SK-N-SH treated with all-trans-retinoic acid at 6 μM for 48 hours (cell line): ENCODE measurements at regions not wholly inside any gene's neighbourhood (a gene's known extent, or its start where the extent isn't known, plus 50 kb on each side); places are given as distances from the start of the nearest gene placed in this dataset.

Experiments
- ARNTL ChIP-seq: fragments of 450-650 bp; formaldehyde crosslinking; IDR thresholded peaks from 2 replicates; pipeline ENCODE4 v1.5.0; 2020; ENCODE audit warnings: low read depth, mild to moderate bottlenecking, moderate library complexity, borderline replicate concordance
- CSDC2 ChIP-seq: fragments of 250-450 bp; sonication (Bioruptor Pico); IDR thresholded peaks from 2 replicates; pipeline ENCODE4 v1.5.0; 2020; ENCODE audit warnings: mild to moderate bottlenecking, moderate library complexity
- CSRNP3 ChIP-seq: fragments of 250-450 bp; sonication (Bioruptor Pico); IDR thresholded peaks from 2 replicates; pipeline ENCODE4 v1.5.1; 2021; ENCODE audit warnings: mild to moderate bottlenecking, moderate library complexity
- GLIS3 ChIP-seq: fragments of 250-450 bp; sonication (Bioruptor Pico); IDR thresholded peaks from 2 replicates; pipeline ENCODE4 v1.5.0; 2020; ENCODE audit warnings: mild to moderate bottlenecking, moderate library complexity
- ISL1 ChIP-seq: fragments of 250-450 bp; sonication (Bioruptor Pico); IDR thresholded peaks from 2 replicates; pipeline ENCODE4 v2.1.2; 2022; ENCODE audit warnings: mild to moderate bottlenecking, moderate library complexity
- SNAI2 ChIP-seq: fragments of 250-450 bp; sonication (Bioruptor Pico); IDR thresholded peaks from 2 replicates; pipeline ENCODE4 v1.5.0; 2020; ENCODE audit warnings: mild to moderate bottlenecking, moderate library complexity
- TOX ChIP-seq: fragments of 250-450 bp; sonication (Bioruptor Pico); IDR thresholded peaks from 2 replicates; pipeline ENCODE4 v1.8.0; 2021; ENCODE audit warnings: mild to moderate bottlenecking, moderate library complexity, borderline replicate concordance
- ZC3H10 ChIP-seq: fragments of 250-450 bp; sonication (Bioruptor Pico); IDR thresholded peaks from 2 replicates; pipeline ENCODE4 v1.5.1; 2021; ENCODE audit warnings: mild to moderate bottlenecking, moderate library complexity
- ZFP3 ChIP-seq: fragments of 250-450 bp; sonication (Bioruptor Pico); IDR thresholded peaks from 2 replicates; pipeline ENCODE4 v1.5.0; 2020; ENCODE audit warnings: mild to moderate bottlenecking, moderate library complexity
- ZFP30 ChIP-seq: fragments of 450-650 bp; formaldehyde crosslinking; IDR thresholded peaks from 2 replicates; pipeline ENCODE4 v1.5.0; 2022; ENCODE audit warnings: mild to moderate bottlenecking, moderate library complexity
- ZNF70 ChIP-seq: fragments of 450-650 bp; formaldehyde crosslinking; IDR thresholded peaks from 2 replicates; pipeline ENCODE4 v1.5.0; 2020; ENCODE audit warnings: mild to moderate bottlenecking, moderate library complexity

- TF ChIP-seq ZFP3 (CRISPR knock-in tag) (no peak), GLIS3 (CRISPR knock-in tag) (no peak), CSDC2 (CRISPR knock-in tag) (no peak), ZFP30 (no peak), SNAI2 (no peak), ZNF70 (no peak), ZC3H10 (CRISPR knock-in tag) (no peak), ARNTL (CRISPR knock-in tag) (no peak), TOX (CRISPR knock-in tag) (no peak), CSRNP3 (no peak), ISL1 (CRISPR knock-in tag) (no peak)
Observed at GRCh38 chr10:52836816-52837215, 64.2 kb upstream of the MBL2 start.
